22Rv1 (cell line): ENCODE measurements at regions not wholly inside any gene's neighbourhood (a gene's known extent, or its start where the extent isn't known, plus 50 kb on each side); places are given as distances from the start of the nearest gene placed in this dataset.

Experiments
- ZFX ChIP-seq: fragments of 450-650 bp; IDR thresholded peaks from 2 replicates; pipeline ENCODE4 v1.6.1; 2017; ENCODE audit warnings: antibody characterized with exemption, borderline replicate concordance
- TF ChIP-seq, protein P1 (sequence below): fragments of 450-650 bp; IDR thresholded peaks from 2 replicates; pipeline ENCODE4 v1.5.1; 2017; ENCODE audit warnings: mild to moderate bottlenecking

DNA sequence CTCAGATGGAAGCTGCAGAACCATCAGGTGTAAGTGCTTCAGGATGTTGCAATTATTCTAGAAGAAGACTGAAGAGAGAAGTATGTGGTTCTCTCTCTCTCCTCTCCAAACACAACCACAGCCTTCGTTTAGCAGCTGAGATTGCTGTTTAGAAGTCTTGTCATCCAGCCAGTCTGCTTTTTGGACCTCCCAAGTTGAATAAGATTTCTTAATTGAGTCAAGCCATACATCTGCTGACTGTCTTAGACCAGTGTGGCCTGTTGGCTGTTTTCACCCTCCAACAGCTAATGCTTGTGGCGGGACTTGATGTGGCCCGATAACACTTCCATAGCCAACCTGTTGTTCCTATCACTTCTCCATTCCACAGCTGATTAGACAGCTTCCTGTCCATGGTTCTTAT is 91.3 kb upstream of the TMEM17 start:
- TF ChIP-seq, protein P1, sequence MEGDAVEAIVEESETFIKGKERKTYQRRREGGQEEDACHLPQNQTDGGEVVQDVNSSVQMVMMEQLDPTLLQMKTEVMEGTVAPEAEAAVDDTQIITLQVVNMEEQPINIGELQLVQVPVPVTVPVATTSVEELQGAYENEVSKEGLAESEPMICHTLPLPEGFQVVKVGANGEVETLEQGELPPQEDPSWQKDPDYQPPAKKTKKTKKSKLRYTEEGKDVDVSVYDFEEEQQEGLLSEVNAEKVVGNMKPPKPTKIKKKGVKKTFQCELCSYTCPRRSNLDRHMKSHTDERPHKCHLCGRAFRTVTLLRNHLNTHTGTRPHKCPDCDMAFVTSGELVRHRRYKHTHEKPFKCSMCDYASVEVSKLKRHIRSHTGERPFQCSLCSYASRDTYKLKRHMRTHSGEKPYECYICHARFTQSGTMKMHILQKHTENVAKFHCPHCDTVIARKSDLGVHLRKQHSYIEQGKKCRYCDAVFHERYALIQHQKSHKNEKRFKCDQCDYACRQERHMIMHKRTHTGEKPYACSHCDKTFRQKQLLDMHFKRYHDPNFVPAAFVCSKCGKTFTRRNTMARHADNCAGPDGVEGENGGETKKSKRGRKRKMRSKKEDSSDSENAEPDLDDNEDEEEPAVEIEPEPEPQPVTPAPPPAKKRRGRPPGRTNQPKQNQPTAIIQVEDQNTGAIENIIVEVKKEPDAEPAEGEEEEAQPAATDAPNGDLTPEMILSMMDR: no peak
- no peak for TF ChIP-seq ZFX
